ENCODE measurements at regions not wholly inside any gene's neighbourhood (a gene's known extent, or its start where the extent isn't known, plus 50 kb on each side); places are given as distances from the start of the nearest gene placed in this dataset.
"Not testable (repeated sequence)": the region's sequence is repeated elsewhere in the genome, so short reads cannot be mapped to it uniquely, and the experiment has no call there.

- DNase-seq = no peak
Measured at GRCh38 chr5:56658972-56659371, 156.4 kb upstream of the MAP3K1 start.

GRCh38 chr5:56656846-56657726 lies 158.3 kb upstream of the MAP3K1 start:
- DNase-seq = no peak

- no peak for DNase-seq
Measured at GRCh38 chr5:56651893-56652292, 163.5 kb upstream of the MAP3K1 start.

GRCh38 chr5:56650386-56650785 lies 165.0 kb upstream of the MAP3K1 start:
- no peak for DNase-seq

- DNase-seq = no peak
Measured at GRCh38 chr5:56649569-56649968, 165.8 kb upstream of the MAP3K1 start.

GRCh38 chr5:56648460-56649034 lies 166.8 kb upstream of the MAP3K1 start:
- no peak for DNase-seq

- no peak for DNase-seq
Measured at GRCh38 chr5:56647099-56647850, 168.1 kb upstream of the MAP3K1 start.

- DNase-seq = peak; percentile 46
Measured at GRCh38 chr5:56641635-56642260, 173.6 kb upstream of the MAP3K1 start.

- no peak for DNase-seq
Measured at GRCh38 chr5:56640763-56641406, 174.5 kb upstream of the MAP3K1 start.

- no peak for DNase-seq
Measured at GRCh38 chr5:56639476-56639875, 175.9 kb upstream of the MAP3K1 start.

GRCh38 chr5:56638768-56639238 lies 176.5 kb upstream of the MAP3K1 start:
- DNase-seq = no peak

GRCh38 chr5:56638061-56638621 lies 177.2 kb upstream of the MAP3K1 start:
- peak; percentile 81 for DNase-seq

GRCh38 chr5:56637321-56637920 lies 177.9 kb upstream of the MAP3K1 start:
- no peak for DNase-seq

GRCh38 chr5:56633950-56634349 lies 181.4 kb upstream of the MAP3K1 start:
- DNase-seq = no peak

- no peak for DNase-seq
Measured at GRCh38 chr5:56632939-56633338, 182.4 kb upstream of the MAP3K1 start.

- DNase-seq = no peak
Measured at GRCh38 chr5:56632199-56632598, 183.2 kb upstream of the MAP3K1 start.

- DNase-seq = no peak
Measured at GRCh38 chr5:56631719-56632118, 183.6 kb upstream of the MAP3K1 start.

GRCh38 chr5:56628616-56629015 lies 186.7 kb upstream of the MAP3K1 start:
- not testable (repeated sequence) for DNase-seq

GRCh38 chr5:56625541-56625940 lies 189.8 kb upstream of the MAP3K1 start:
- no peak for DNase-seq

- no peak for DNase-seq
Measured at GRCh38 chr5:56624751-56625150, 190.6 kb upstream of the MAP3K1 start.

- DNase-seq = no peak
Measured at GRCh38 chr5:56622141-56622540, 193.2 kb upstream of the MAP3K1 start.

All from left kidney (tissue), 1 donor.